ENCODE measurements at regions not wholly inside any gene's neighbourhood (a gene's known extent, or its start where the extent isn't known, plus 50 kb on each side); places are given as distances from the start of the nearest gene placed in this dataset.
"Not testable (repeated sequence)": the region's sequence is repeated elsewhere in the genome, so short reads cannot be mapped to it uniquely, and the experiment has no call there.

DNA sequence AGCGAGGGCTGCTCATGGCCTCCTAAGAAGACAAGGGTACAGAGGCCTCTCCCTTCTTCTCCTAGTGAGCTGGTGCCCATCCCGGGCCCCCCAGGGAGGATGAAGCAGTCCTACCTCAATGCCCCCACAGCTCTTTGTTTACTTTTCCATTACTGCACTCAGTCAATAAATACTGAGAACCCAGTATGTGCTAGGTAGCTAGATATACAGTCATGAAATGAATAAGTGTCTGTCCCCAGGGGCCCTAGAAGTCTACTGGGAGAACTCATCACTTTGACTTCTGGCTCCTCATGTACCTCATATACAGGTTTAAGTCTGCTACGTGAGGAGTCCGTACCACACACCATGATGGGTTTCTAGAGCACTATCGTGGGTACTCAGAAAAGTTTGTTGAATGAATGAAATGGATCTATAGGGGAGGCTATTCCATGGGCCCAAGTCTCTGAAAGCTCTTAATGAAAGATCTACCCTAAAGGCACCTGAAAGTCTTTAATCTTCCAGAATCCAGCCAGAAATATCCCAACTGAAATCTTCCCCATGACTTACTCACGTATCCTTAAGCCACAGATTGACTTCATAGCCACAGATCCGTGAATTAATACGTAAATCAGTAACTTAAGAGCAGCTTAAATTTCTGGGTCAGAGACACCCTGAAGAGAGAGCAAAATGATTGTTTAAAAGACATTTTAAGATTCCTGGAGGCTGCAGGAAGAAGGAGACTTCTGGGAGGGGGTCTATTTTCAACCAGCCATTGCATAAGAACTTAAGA lies 51.6 kb upstream of the POMP start:
- no peak for DNase-seq (ENCODE audit: low spot score)

DNA sequence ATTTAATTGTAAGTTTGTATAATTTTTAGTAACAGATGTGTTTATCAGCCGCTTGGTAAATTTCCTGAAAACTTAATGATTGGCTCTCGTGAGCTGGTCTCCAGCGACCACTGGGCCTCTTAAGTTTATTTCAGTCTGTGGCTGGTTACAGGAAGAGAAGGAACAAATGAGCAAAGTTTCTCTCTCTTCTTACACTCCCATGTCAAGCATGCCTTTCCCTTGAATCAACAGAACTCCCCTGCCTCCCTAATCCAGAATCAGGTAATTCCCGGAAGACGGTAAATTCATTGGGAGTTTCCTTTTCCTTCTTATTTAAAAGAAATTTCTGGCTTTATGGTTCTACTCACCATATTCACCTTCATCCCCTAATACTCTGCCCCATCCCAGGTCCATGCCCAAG lies 52.5 kb upstream of the POMP start:
- DNase-seq (ENCODE audit: low spot score): no peak

DNA sequence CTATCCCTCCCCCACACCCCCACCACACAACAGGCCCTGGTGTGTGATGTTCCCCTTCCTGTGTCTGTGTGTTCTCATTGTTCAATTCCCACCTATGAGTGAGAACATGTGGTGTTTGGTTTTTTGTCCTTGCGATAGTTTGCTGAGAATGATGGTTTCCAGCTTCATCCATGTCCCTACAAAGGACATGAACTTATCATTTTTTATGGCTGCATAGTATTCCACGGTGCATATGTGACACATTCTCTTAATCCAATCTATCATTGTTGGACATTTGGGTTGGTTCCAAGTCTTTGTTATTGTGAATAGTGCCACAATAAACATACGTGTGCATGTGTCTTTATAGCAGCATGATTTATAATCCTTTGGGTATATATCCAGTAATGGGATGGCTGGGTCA lies 53.8 kb upstream of the POMP start:
- DNase-seq (ENCODE audit: low spot score): not testable (repeated sequence)

DNA sequence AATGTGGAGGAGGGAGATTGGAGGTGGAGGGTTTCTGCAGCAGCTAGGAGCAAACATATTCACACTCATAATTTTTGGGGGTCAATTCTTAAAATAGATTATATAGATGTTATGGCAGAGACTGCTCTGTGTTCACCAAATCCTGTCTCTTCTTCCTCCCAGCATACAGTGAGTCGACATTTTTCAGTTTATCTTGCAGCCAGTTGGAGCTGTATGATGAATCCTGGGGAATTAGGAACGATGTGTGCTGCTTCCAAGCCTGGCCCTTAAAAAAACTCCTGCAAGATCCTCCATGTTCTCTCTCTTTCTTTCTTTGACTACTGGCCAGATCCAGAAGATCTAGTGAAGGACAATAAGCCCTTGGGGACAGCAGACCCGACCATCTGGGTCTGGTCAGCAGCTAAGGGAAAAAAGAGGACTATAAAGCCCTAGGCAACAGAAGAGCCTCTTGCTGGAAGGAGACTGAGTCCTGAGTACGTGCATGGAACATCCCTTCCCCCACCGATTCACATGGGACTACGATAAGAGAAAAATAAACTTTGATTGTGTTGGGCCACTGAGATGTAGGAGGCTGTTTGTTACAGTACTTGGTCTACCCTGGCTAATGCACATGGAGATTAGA lies 55.8 kb upstream of the POMP start:
- DNase-seq (ENCODE audit: low spot score): no peak

DNA sequence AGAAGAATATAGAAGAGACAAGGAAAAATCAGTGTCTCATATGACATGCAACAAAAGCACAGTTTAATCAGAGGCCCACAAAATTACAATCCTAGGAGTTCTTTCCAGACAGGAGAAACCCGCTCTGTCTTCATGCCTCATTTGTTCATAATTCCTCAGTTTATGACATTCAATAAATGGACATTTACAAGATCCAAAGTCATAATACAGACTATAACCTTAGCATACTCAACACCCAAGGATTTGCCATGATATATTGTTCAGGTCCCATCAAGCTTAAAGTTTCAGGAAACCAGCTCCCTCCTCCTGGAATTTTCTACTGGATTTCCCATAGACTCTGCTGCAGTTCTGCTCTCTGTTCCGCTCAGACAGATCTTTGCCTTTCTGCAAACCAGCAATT lies 56.4 kb upstream of the POMP start:
- no peak for DNase-seq (ENCODE audit: low spot score)

DNA sequence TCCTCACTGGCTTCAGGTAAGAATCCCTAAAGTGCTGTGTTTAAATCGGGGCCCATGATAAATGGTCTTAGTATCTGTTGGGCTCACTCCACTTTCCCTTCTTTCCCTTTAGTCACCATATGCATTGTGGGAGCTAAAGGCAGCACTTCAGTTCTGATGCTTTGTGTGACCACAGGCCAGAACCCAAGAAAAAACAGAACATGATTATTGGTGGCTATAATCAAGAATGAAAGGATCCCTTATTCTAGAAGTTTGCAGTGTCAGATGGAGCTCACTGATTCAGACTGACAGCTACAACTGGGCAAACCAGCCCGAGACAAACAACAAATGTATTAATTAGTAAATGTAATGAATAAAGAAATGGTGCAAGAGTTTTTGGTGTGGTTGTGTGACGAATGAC lies 57.3 kb upstream of the POMP start:
- no peak for DNase-seq (ENCODE audit: low spot score)

DNA sequence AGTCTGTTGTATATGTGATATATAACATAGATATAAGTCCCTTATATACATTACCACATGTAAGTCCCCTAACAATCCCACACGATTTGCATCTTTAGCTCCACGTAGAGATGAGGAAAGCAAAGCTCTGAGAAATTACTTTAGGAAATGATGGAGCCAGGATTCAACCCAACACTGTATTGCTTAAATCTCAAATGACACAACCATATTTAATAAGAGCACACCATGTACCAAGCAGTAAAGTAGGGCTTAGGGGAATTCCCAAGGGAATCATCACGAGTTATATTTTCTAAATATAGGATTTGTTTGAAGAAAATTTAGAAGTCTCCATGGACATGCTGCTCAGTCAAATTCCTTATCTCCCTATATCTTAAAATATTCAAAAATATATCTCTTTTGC lies 61.3 kb upstream of the POMP start:
- peak; percentile 21 for DNase-seq (ENCODE audit: low spot score)

DNA sequence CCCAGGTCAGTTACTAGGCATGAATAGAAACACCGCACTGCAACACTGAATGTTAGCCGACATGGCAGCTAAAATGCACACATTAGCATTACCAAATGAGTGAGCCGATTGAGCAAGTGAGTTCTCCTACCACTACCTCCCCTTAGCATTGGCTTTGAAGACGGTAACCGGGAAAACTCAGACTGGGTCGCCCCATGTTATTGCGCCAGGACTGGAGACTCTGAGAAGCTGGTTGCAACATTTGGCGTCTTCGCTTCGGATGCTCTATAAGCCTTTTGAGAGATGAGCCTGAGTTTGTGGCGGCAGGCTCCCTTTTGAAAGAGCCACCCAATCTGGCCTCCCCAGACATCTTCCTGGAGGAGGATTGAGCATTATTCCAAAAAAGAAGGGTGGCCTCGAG lies 68.5 kb upstream of the POMP start:
- no peak for DNase-seq (ENCODE audit: low spot score)

DNA sequence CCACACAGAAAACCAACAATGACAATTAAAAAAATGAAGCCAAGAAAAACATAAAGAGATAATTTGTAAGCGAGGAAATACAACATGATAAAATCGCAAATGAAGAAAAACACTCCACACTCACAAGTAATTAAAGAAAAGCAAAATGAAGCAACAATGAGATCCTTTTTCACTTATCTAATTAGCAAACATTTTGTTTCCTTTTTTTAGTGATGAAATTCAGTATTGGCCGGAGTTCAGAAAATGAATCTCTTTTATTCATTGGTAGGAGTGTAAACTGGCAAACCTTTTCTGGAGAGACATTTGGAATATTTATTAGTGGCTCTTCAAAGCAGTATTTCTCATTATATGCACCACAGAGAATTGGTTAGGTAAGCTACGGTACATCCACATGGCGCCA lies 70.6 kb upstream of the POMP start:
- no peak for DNase-seq (ENCODE audit: low spot score)

DNA sequence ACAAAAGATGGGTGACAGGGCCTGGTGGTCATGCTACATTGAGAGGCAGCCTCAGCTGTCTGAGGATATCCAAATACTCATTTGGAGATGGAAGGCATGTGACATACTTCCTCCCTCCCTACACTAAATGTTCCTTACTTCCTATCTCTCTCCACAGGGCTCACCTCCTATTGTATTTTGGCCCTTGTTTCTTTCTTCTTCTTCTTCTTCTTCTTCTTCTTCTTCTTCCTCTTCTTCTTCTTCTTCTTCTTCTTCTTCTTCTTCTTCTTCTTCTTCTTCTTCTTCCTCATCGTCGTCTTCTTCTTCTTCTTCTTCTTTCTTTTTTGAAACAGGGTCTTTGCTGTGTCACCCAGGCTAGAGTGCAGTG lies 71.8 kb upstream of the POMP start:
- DNase-seq (ENCODE audit: low spot score): no peak

DNA sequence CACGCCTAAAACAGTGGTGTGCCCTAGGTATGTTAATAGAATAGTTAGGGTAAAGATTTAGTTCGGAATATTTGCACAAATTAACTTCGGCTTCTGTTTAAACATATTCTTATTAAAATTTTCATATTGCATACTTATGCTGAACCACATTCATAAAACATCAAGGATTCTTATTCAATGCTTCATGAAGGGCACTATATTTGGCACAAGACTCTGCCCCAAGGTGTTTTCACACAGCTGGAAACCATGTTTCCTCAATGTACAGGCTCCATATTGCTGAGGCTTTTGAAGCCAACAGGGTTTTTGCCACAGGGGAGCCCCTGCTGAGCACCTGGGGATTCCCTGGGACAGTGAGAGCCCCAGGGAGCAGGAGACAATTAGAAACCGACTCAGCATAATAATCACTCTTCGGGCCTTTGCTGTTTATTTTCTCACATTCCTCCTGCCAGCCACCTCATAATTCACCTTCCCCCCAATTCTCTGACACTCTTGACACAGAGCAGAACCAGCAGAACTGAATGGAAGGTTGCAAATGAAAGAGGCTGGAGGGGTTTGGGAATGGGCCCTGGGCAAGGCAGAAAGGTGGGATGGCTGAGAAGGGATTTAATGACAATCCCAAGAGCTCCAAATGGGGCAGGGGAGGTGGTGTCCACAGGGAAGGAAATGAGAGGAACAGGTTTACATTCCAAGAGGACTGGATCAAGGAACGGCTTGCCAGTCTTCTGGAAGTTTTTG lies 72.3 kb upstream of the POMP start:
- no peak for DNase-seq (ENCODE audit: low spot score)

DNA sequence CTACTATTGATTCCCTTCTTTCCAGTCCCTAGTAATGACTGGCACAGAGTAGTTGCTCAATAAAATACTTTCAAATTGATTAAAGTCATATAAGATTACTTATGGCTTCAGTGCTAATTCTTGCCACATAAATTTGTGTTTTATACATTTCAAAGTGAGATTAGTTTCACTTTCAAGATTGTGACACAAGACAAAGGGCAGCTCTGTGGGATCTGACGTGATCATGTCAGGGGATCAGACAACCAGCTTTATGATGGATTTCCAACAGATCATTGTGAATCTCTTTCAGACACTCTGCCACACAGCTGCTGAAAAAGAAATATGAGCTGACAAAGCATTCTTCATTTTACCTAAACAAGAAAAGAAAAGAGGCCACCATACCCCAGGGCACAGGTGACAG lies 73.4 kb upstream of the POMP start:
- DNase-seq (ENCODE audit: low spot score): no peak

DNA sequence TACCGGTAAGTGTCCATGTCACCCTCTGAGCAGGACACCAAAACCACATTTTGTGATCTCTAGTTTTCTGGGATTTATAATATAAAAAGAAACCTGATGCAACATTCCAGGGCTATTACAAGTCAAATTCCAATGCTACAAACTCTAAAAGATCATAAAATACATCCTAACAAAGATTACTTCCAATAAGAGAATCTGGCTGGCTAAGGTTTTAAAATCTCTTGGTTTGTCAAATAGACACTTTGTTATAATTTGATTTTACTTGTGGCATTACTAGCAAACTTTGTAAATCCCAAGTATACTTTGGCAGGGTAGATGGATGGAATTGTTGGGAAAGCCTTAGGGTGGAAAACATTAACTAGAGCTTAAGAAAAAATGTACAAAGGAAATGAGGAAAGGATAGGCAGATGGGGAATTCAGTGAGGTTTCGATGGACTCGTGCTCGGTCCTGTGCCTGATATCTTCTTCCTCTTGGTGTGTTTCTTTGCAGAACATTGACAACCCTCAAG lies 74.0 kb upstream of the POMP start:
- peak; percentile 67 for DNase-seq (ENCODE audit: low spot score)

DNA sequence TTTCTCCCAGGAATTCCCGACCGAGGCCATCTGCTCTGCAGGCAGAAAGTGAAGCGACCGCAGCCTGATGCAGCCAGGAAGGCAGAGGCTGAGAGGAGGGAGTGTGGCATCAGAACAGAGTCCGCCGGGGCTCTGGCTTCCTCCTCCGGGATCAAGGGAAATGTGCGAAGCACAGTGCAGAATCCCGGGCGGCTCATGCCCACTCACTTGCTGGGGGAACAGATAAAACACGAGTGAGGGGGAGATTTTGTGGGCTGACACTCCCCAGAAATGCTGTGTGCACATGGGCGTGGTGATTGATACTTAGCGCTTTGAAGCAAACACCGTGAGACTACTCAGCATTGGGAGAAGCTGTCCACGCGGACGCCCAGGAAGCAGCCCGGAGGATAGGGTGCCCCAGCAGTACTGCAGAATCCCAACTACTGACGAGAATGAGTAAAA lies 75.3 kb upstream of the POMP start:
- DNase-seq (ENCODE audit: low spot score): peak; percentile 59

DNA sequence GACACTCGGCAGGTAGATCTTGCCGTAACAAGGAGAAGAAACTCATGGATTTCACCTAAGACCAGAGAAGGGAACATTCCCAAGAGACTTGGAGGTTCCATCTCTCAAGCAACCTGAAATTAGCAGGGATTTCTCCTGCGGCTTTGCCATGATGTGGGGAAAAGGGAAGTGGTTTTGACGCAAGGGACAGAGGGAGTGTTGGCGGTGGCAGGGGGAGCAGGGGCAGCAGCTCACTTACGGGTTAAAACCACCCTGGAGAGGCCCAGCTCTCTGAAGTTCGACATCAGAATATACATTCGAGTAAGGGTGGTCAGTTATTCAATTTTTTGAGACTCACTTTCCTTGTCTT lies 76.1 kb upstream of the POMP start:
- DNase-seq (ENCODE audit: low spot score): no peak

DNA sequence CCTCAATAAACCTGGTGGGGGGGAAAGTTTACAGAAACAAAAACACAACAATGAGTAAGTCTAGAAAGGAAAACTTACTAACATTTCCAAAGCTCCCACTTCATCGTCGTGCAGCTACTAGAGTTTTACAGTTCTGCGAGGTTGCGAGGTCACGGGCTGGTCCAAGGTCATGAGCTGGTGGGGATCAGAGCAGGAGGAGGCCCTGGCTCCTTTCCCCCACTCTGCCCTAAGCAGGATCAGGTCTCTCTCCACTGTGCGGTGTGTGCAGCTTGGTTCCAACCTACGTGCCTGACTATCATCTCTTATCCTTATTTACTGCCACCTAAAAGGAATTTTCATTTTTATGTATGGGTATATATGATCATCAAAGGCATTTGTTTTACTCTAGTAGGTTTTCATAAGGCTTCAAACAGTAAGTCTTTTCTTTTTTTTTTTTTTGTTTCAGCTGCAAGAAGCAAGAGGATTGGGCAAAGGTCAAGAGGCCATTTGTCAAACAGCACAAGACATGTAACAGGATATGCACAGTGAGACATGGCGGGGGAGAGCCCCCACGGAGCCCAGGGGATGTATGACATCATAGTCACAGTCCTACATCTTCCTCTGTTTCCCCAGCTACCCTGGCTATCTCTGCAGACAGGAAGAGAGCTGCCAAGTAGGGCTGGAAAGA lies 76.6 kb upstream of the POMP start:
- no peak for DNase-seq (ENCODE audit: low spot score)

DNA sequence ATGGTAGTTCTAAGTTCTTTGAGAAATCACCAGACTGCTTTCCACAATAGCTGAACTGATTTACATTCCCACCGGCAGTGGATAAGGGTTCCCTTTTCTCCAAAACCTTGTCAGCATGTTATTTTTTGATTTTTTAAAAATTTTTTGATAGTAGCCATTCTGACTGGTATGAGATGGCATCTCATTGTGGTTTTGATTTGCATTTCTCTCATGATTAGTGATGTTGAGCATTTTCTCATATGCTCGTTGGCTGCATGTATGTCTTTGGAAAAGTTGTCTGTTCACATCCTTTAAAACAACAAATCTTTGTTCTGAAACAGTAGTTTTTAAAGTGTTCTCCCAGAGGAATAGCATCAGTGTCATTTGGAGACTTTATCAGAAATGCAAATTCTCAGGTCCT lies 77.5 kb upstream of the POMP start:
- no peak for DNase-seq (ENCODE audit: low spot score)

DNA sequence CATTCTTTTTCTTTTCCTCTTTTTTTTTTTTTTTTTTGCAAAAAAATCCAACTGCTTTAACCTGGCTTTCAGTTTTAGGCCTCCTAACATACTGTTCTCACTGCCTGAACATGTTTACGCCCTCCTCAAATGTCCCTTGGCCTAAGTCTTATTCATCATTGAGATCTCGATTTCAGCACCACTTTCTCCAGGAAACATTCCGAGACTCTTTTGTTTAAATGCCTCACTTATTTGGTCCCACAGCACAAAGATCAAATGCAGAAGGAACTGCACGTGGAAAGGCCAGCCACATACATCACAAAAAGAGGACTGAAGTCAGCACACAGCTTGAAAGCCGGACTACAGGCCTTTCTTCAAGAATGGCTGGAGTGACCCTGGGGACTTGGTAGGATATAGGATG lies 79.2 kb upstream of the POMP start:
- no peak for DNase-seq (ENCODE audit: low spot score)

DNA sequence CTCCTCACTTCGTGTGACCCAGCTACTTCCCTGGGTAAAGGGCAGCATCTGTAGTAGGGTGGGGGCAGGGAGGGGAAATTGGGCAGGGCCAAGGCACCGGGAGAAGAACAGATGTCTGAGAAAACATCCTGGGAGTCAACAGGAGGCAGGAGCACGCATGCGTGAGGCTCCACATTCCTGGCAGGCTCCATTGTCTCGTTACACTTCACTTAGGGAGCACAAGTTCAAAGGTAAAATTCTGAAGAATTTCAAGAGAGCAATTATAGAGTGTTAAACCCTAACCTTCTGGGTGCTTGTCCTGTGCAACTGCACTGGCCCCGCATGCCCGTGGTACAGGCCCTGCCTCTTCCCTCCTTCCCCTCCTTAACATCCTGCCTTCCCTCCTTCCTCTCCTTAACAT lies 79.6 kb upstream of the POMP start:
- DNase-seq (ENCODE audit: low spot score): no peak

DNA sequence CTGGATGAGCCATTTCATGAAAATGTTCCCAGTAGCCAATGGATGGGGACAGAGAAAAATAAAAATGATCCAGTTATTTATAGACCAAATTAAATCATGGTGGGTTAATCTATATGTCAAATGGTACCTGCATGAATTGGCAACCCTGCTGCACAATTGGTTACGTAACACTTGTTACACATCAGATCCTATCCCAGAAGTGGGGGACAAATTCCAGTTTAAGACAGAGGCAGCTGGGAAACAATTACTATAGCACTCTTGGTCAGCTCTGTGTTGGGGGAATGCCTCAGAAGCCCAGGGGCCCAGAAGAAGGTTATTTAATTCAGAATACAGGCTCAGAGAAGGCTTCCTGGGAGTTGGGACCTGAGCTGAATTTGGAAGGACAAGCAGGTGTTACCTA lies 81.1 kb upstream of the FLT1 start:
- no peak for DNase-seq (ENCODE audit: low spot score)

DNA sequence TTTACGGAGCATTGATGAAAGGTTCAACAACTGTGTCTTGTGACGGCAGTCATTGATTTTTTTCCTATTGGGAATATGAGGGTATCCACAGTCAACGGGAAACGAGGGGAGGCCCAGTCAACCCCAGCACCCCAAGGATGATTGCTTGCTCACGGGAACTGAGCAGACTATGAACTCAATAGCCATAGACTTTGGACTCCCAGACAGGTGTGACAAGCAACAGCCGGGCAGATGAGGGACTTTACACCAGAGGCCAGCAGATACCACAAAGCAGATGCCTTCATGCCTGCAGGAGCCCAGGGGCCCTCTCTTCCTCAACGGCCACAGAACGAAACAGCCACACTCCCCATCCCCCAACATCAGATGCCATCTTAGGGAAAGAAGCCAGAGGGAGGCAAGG lies 80.3 kb upstream of the FLT1 start:
- DNase-seq (ENCODE audit: low spot score): no peak

DNA sequence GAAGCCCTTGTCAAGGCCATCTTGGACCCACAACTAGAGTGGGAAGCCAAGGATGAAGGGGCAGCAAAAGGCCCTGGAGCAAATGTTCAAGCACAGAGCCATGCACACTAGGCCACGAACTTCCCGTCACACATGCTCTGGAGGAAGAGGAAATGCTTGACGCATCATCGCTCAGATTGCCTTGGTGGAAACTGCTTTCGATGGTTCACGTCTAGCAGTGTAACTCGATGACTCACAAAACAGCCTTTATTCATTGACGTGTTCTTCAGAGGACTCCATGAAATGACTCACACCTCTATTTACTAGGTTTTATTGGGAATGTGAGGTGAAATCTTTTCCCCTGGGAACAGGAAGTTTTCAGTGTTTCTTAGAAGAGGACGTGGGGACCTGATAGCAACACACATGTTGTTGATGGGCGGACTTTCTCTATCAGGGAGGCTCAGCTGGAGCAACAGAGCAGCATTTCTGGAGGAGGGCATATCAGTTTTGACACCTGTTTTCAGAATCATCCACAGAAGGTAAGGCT lies 79.8 kb upstream of the FLT1 start:
- DNase-seq (ENCODE audit: low spot score): peak; percentile 87

All from hepatic stellate cell (primary cell).